NCI-H2029 (cell line): ENCODE measurements at regions not wholly inside any gene's neighbourhood (a gene's known extent, or its start where the extent isn't known, plus 50 kb on each side); places are given as distances from the start of the nearest gene placed in this dataset.

ENCODE experiments used
- DNase-seq: peaks from one replicate; lab custom pipeline; 2025; lab: John Stamatoyannopoulos, UW

- DNase-seq: no peak
Measured at GRCh38 chr20:58162986-58163385, 65.5 kb downstream of the ANKRD60 start.

GRCh38 chr20:58161192-58161591 lies 67.3 kb downstream of the ANKRD60 start:
- no peak for DNase-seq

- no peak for DNase-seq
Measured at GRCh38 chr20:58160451-58161061, 67.9 kb downstream of the ANKRD60 start.

GRCh38 chr20:58155148-58155925 lies 73.1 kb downstream of the ANKRD60 start:
- DNase-seq: no peak

- DNase-seq: no peak
Measured at GRCh38 chr20:58154113-58154512, 74.3 kb downstream of the ANKRD60 start.

- no peak for DNase-seq
Measured at GRCh38 chr20:58153121-58153520, 75.3 kb downstream of the ANKRD60 start.

- peak; percentile 88 for DNase-seq
Measured at GRCh38 chr20:58150772-58151171, 77.7 kb downstream of the ANKRD60 start.

- DNase-seq: no peak
Measured at GRCh38 chr20:58149437-58150091, 78.9 kb downstream of the ANKRD60 start.

GRCh38 chr20:58148891-58149290 lies 79.6 kb downstream of the ANKRD60 start:
- peak; percentile 12 for DNase-seq

GRCh38 chr20:58147628-58148370 lies 80.7 kb downstream of the ANKRD60 start:
- no peak for DNase-seq

- DNase-seq: no peak
Measured at GRCh38 chr20:58146746-58147140, 81.7 kb downstream of the ANKRD60 start.

- DNase-seq: no peak
Measured at GRCh38 chr20:58146081-58146745, 82.2 kb downstream of the ANKRD60 start.

GRCh38 chr20:58145506-58146080 lies 82.9 kb downstream of the ANKRD60 start:
- DNase-seq: no peak

GRCh38 chr20:58144096-58144495 lies 84.4 kb downstream of the ANKRD60 start:
- no peak for DNase-seq

GRCh38 chr20:58143531-58143930 lies 84.9 kb downstream of the ANKRD60 start:
- no peak for DNase-seq

- DNase-seq: no peak
Measured at GRCh38 chr20:58142843-58143185, 85.6 kb downstream of the ANKRD60 start.

GRCh38 chr20:58141971-58142842 lies 86.2 kb downstream of the ANKRD60 start:
- DNase-seq: no peak

GRCh38 chr20:58141496-58141895 lies 87.0 kb downstream of the ANKRD60 start:
- no peak for DNase-seq

GRCh38 chr20:58140787-58141425 lies 87.5 kb downstream of the ANKRD60 start:
- DNase-seq: no peak
